Naive thymus-derived CD4-positive, alpha-beta T cell (primary cell): ENCODE measurements at regions not wholly inside any gene's neighbourhood (a gene's known extent, or its start where the extent isn't known, plus 50 kb on each side); places are given as distances from the start of the nearest gene placed in this dataset.

Source experiments
- ATAC-seq: fragments of 150-1000 bp; cut with Tn5 transposase; 2 replicates; pipeline ENCODE4 v1.10.0; 2021; ENCODE audit warnings: mild to moderate bottlenecking, moderate library complexity
- CTCF ChIA-PET: fragments of 350-600 bp; sonication (Branson Sonifier 250); formaldehyde crosslinking; loops from one replicate; lab custom pipeline; 2021; ENCODE audit warnings: antibody characterized with exemption; lab: Charles Lee
- POLR2A ChIA-PET: fragments of 350-600 bp; sonication (Branson Sonifier 250); formaldehyde crosslinking; loops from one replicate; lab custom pipeline; 2021; ENCODE audit warnings: antibody characterized with exemption, inconsistent platforms; lab: Charles Lee
- DNase-seq, 9 donors: peaks; one replicate each; pipeline versions ENCODE4 v3.0.0 to v3.0.0-alpha.2; 2020 to 2022; ENCODE audit warnings: mixed read lengths in 1 of 9
- H3K27ac ChIP-seq: one replicate; pipeline ENCODE4 v1.7.0; 2013; ENCODE audit warnings: mild to moderate bottlenecking, low read depth, low read length, moderate library complexity
- H3K27me3 ChIP-seq, 2 donors: one replicate each; pipeline ENCODE4 v1.7.0; 2013; ENCODE audit warnings: low read length in 2 of 2, mild to moderate bottlenecking in 2 of 2, moderate library complexity in 2 of 2; ENCODE audit not compliant: control insufficient read depth in 2 of 2, insufficient read depth in 2 of 2
- H3K36me3 ChIP-seq, 3 experiments: 1 replicate in 2 of 3; 2 replicates in 1 of 3; pipeline ENCODE4 v1.7.0; 2013; ENCODE audit warnings: low read length in 3 of 3, mild to moderate bottlenecking in 3 of 3, moderate library complexity in 1 of 3; ENCODE audit not compliant: insufficient read depth in 3 of 3, control insufficient read depth in 2 of 3
- H3K4me1 ChIP-seq, 2 donors: one replicate each; pipeline ENCODE4 v1.7.0; 2013; ENCODE audit warnings: low read length in 2 of 2, mild to moderate bottlenecking in 2 of 2, moderate library complexity in 1 of 2; ENCODE audit not compliant: control insufficient read depth in 2 of 2, insufficient read depth in 2 of 2
- H3K4me3 ChIP-seq: 2 replicates; pipeline ENCODE4 v1.7.0; 2013; ENCODE audit warnings: mild to moderate bottlenecking, low read length
- H3K9me3 ChIP-seq, 3 experiments: 1 replicate in 2 of 3; 2 replicates in 1 of 3; pipeline ENCODE4 v1.7.0; 2013; ENCODE audit warnings: low read length in 3 of 3; ENCODE audit not compliant: control insufficient read depth in 2 of 3
- H3K27ac Mint-ChIP-seq, 9 donors: one replicate each; pipeline ENCODE4 v1.8.0; 2020 to 2022; ENCODE audit warnings: mixed read lengths in 9 of 9, mild to moderate bottlenecking in 8 of 9, moderate library complexity in 5 of 9, inconsistent platforms in 2 of 9
- H3K27me3 Mint-ChIP-seq, 5 donors: one replicate each; pipeline ENCODE4 v1.8.0; 2021 to 2022; ENCODE audit warnings: mixed read lengths in 5 of 5, mild to moderate bottlenecking in 1 of 5
- H3K36me3 Mint-ChIP-seq, 5 donors: one replicate each; pipeline ENCODE4 v1.8.0; 2020 to 2022; ENCODE audit warnings: mixed read lengths in 5 of 5, mild to moderate bottlenecking in 3 of 5, inconsistent platforms in 1 of 5
- H3K4me1 Mint-ChIP-seq, 7 donors: one replicate each; pipeline ENCODE4 v1.8.0; 2020 to 2022; ENCODE audit warnings: mixed read lengths in 7 of 7, mild to moderate bottlenecking in 3 of 7, inconsistent platforms in 1 of 7
- H3K4me3 Mint-ChIP-seq, 10 donors: one replicate each; pipeline ENCODE4 v1.8.0; 2020 to 2022; ENCODE audit warnings: mild to moderate bottlenecking in 10 of 10, mixed read lengths in 10 of 10, moderate library complexity in 6 of 10, inconsistent platforms in 2 of 10
- H3K9me3 Mint-ChIP-seq, 11 donors: one replicate each; pipeline ENCODE4 v1.8.0; 2020 to 2022; ENCODE audit warnings: mixed read lengths in 11 of 11, mild to moderate bottlenecking in 4 of 11, inconsistent platforms in 1 of 11, moderate library complexity in 1 of 11
- intact Hi-C, 2 donors: fragments of 100-400 bp; cut with micrococcal nuclease; formaldehyde crosslinking; loops; one replicate each; pipeline ENCODE4 v1.15.1; 2023

DNA sequence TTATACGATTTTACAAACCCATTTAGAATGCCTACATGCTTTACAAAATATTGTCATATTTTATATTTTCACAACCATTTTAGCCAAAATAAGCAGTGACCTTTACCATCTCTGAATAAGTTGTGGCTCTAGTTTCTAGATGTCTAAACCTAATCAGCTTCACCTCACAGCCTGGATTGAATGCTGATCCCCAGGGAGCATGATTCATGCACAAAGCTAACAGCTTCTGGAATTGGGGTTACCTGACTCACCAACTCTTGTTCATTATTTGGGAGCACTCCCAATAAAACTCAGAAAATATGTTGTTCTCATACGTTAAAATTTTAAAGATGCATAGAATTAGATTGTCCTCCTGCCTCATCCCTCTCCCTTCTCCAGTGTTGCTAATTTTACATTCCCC lies 611.7 kb upstream of the NETO1 start:
- POLR2A ChIA-PET = no interaction called here
- H3K27me3 ChIP-seq = no peaks in the 10 kb centered on the region
- CTCF ChIA-PET = interaction anchor here (0.7 kb wide), 1 partner anchor 1895 kb away, joined by 4 read pairs; no protein-coding TSS in a partner anchor
- DNase-seq (no peak), ATAC-seq (no peak)
- Mint-ChIP-seq H3K36me3 (no peaks in the 10 kb centered on the region), H3K27me3 (peaks cover 0 to 4% (median 0%) of the 10 kb centered on the region in 5 donors), H3K27ac (no peak overlapping the region), H3K4me3 (no peak overlapping the region), H3K9me3 (peaks cover 0 to 11% (median 3%) of the 10 kb centered on the region in 11 donors), H3K4me1 (no peaks in the 10 kb centered on the region)
- no peak overlapping the region for H3K27ac ChIP-seq
- no peaks in the 10 kb centered on the region for H3K9me3 ChIP-seq
- intact Hi-C loops = no loop called here
- no peaks in the 10 kb centered on the region for H3K4me1 ChIP-seq
- H3K36me3 ChIP-seq = no peaks in the 10 kb centered on the region
- H3K4me3 ChIP-seq = no peak overlapping the region

DNA sequence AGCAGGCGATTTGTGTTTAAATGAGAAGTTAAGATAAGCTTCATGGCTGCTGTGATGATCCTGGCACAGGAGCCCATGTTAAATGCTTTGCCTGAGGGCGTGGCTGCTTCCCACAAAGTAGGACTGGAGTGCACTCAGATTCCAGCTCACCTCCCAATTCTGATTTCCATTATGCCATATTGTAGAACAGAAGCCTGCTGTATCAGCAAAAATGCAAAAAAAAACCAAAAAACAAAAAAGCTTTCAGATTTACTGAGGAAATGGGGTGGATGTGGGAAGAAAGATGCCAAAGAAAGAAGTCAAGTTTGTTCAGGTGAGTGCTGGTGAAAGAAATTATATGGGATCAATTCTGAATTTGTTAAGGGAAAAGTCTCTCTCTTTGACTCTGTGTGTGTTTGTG lies 610.4 kb upstream of the NETO1 start:
- Histone ChIP-seq H3K4me1 (no peaks in the 10 kb centered on the region), H3K9me3 (no peaks in the 10 kb centered on the region), H3K27me3 (no peaks in the 10 kb centered on the region), H3K27ac (no peak overlapping the region), H3K4me3 (no peak overlapping the region), H3K36me3 (no peaks in the 10 kb centered on the region)
- intact Hi-C loops = no loop called here
- H3K9me3 Mint-ChIP-seq = peaks cover 0 to 11% (median 3%) of the 10 kb centered on the region in 11 donors
- CTCF ChIA-PET = no interaction called here
- ATAC-seq = no peak
- no peak overlapping the region for H3K4me3 Mint-ChIP-seq
- peaks cover 0 to 4% (median 0%) of the 10 kb centered on the region in 5 donors for H3K27me3 Mint-ChIP-seq
- H3K27ac Mint-ChIP-seq = no peak overlapping the region
- H3K36me3 Mint-ChIP-seq = no peaks in the 10 kb centered on the region
- H3K4me1 Mint-ChIP-seq = no peaks in the 10 kb centered on the region
- POLR2A ChIA-PET = no interaction called here
- no peak for DNase-seq

DNA sequence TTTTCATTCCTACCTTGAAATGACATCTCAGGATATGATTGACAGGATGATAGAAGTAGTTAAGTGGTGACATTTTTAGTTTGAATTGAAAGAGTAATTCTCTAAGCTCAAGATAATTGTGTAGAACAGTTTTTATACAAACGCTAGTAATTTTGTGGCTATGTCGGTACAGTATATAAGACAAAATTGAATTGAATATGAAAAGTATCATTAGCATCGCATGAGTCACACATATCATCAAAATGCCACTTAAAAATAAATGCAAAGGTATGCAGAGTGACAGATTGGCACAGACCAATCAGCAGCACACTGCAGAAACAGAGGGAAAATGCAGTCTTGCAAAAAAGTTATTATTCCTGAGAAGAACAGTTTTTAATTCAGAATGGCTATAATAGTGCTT lies 608.2 kb upstream of the NETO1 start:
- Histone ChIP-seq H3K36me3 (no peaks in the 10 kb centered on the region), H3K27me3 (no peaks in the 10 kb centered on the region), H3K4me1 (no peaks in the 10 kb centered on the region), H3K4me3 (no peak overlapping the region), H3K27ac (no peak overlapping the region), H3K9me3 (no peaks in the 10 kb centered on the region)
- POLR2A ChIA-PET = no interaction called here
- Mint-ChIP-seq H3K36me3 (no peaks in the 10 kb centered on the region), H3K27me3 (peaks cover 0 to 4% (median 0%) of the 10 kb centered on the region in 5 donors), H3K4me3 (no peak overlapping the region), H3K27ac (no peak overlapping the region), H3K4me1 (no peaks in the 10 kb centered on the region), H3K9me3 (peaks cover 0 to 11% (median 6%) of the 10 kb centered on the region in 11 donors)
- CTCF ChIA-PET = no interaction called here
- intact Hi-C loops = no loop called here
- DNase-seq (no peak), ATAC-seq (no peak)

DNA sequence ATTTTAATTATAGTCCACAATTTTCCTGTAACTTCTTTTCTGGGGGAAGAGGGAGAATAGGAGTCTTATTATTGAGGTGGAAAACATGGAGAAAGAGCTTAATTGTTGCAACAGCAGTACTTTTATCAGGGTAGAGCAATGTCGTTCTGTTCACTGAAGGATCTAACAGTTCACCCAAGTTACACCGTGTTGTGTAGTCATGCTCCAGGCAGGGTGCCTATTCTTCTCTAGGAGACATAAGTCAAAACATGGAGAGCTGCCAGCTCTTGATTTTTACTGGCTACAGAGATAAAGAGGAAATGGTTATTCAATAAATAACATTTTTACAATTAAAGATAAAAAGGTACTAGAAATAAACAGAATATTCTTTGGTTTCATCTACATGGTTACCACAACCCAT lies 594.3 kb upstream of the NETO1 start:
- Mint-ChIP-seq H3K27me3 (no peaks in the 10 kb centered on the region), H3K36me3 (no peaks in the 10 kb centered on the region), H3K9me3 (peaks cover 0 to 9% (median 1%) of the 10 kb centered on the region in 11 donors), H3K4me3 (no peak overlapping the region), H3K4me1 (no peaks in the 10 kb centered on the region), H3K27ac (no peak overlapping the region)
- ChIA-PET CTCF (no interaction called here), POLR2A (no interaction called here)
- ATAC-seq (no peak), DNase-seq (no peak)
- H3K36me3 ChIP-seq = no peaks in the 10 kb centered on the region
- H3K27ac ChIP-seq = no peak overlapping the region
- H3K4me3 ChIP-seq = no peak overlapping the region
- H3K27me3 ChIP-seq = no peaks in the 10 kb centered on the region
- H3K9me3 ChIP-seq = no peaks in the 10 kb centered on the region
- intact Hi-C loops = no loop called here
- H3K4me1 ChIP-seq = no peaks in the 10 kb centered on the region

DNA sequence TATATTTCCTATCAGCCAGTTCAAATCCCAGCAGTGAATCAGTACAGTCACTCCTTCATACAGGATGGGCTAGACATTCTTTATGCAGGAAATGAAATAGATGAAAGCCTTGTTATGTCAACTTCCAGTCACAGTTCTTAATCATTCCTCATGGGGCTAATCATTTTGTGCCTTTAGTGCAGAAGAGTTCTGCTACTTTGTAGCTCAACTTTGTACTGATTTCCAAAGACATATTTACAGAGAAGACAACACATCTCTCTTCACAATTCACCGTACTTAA lies 593.9 kb upstream of the NETO1 start:
- H3K27me3 Mint-ChIP-seq = no peaks in the 10 kb centered on the region
- intact Hi-C loops = no loop called here
- H3K4me3 ChIP-seq = no peak overlapping the region

DNA sequence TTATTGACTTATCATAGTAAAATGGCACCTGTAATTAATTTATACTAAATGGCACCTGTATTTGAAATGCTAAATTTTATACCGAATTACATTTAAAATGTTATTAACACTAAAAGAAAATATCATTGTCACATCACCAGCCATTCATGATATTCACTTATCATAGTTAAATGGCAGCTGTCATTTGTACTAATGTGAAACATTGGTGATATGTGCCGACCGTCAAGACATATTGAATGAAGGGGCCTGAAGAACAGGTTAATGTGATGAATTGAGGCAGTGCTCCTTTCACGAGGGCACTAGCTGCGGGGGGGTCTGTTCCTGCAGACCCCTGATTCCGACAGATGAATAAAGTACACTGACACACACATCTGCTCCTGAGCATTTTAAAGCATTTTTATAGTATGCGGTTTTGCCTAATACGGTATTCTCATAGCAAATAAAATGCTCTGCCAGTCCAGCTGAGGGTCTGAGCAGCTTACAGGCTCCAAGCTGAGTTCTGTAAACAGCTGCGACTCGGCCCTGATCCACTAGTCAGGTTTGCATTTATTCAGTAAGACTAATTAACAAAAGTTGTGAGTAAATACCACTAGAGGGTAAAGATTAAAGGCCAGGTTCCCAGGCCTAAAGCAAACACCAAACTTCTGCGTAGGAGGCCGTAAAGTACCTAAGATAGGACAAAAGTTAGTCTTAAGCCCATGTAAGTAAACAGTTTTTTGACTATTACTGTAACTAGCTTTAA lies 593.4 kb upstream of the NETO1 start:
- Histone ChIP-seq H3K9me3 (no peaks in the 10 kb centered on the region), H3K4me3 (no peak overlapping the region), H3K4me1 (no peaks in the 10 kb centered on the region), H3K27me3 (no peaks in the 10 kb centered on the region), H3K36me3 (no peaks in the 10 kb centered on the region), H3K27ac (no peak overlapping the region)
- POLR2A ChIA-PET = interaction anchor here (0.6 kb wide), 1 partner anchor 1099 kb away, joined by 8 read pairs; no protein-coding TSS in a partner anchor
- Mint-ChIP-seq H3K27me3 (no peaks in the 10 kb centered on the region), H3K27ac (no peak overlapping the region), H3K4me3 (no peak overlapping the region), H3K36me3 (no peaks in the 10 kb centered on the region), H3K4me1 (no peaks in the 10 kb centered on the region), H3K9me3 (peaks cover 0 to 10% (median 0%) of the 10 kb centered on the region in 11 donors)
- DNase-seq (no peak), ATAC-seq (no peak)
- CTCF ChIA-PET = no interaction called here
- intact Hi-C loops = no loop called here

More for the DNA sequence above, 593.9 kb upstream of the NETO1 start:
- H3K4me1 Mint-ChIP-seq = no peaks in the 10 kb centered on the region
- DNase-seq (no peak), ATAC-seq (no peak)
- no peak overlapping the region for H3K27ac Mint-ChIP-seq
- peaks cover 0 to 8% (median 1%) of the 10 kb centered on the region in 11 donors for H3K9me3 Mint-ChIP-seq
- H3K27me3 ChIP-seq = no peaks in the 10 kb centered on the region
- no peaks in the 10 kb centered on the region for H3K9me3 ChIP-seq
- no peaks in the 10 kb centered on the region for H3K36me3 ChIP-seq
- H3K36me3 Mint-ChIP-seq = no peaks in the 10 kb centered on the region
- H3K27ac ChIP-seq = no peak overlapping the region
- POLR2A ChIA-PET = no interaction called here
- H3K4me3 Mint-ChIP-seq = no peak overlapping the region
- CTCF ChIA-PET = no interaction called here
- H3K4me1 ChIP-seq = no peaks in the 10 kb centered on the region
